Motor neuron (in vitro differentiated cells): ENCODE measurements at regions not wholly inside any gene's neighbourhood (a gene's known extent, or its start where the extent isn't known, plus 50 kb on each side); places are given as distances from the start of the nearest gene placed in this dataset.

Experiments used
- ATAC-seq, 8 experiments: fragments of 200-7000 bp; cut with Tn5 transposase; replicated peaks in 6 of 8; 2 replicates each; pipeline ENCODE4 v1.8.0; 2021; ENCODE audit warnings: mild to moderate bottlenecking in 8 of 8, moderate library complexity in 8 of 8
- H3K27ac ChIP-seq, 2 donors: fragments of 250-450 bp; sonication (Bioruptor Pico); 2 replicates each; pipeline ENCODE4 v1.9.0; 2021; ENCODE audit warnings: antibody characterized with exemption in 2 of 2, mild to moderate bottlenecking in 2 of 2, moderate library complexity in 1 of 2
- H3K4me1 ChIP-seq, 2 donors: fragments of 250-450 bp; sonication (Bioruptor Pico); replicated peaks in 1 of 2; 2 replicates each; pipeline ENCODE4 v1.6.1; 2021; ENCODE audit warnings: antibody characterized with exemption in 2 of 2, mild to moderate bottlenecking in 2 of 2, moderate library complexity in 1 of 2
- H3K4me3 ChIP-seq, 5 donors: fragments of 250-450 bp; sonication (Bioruptor Pico); 2 replicates each; pipeline ENCODE4 v1.9.0; 2021; ENCODE audit warnings: antibody characterized with exemption in 5 of 5, mild to moderate bottlenecking in 5 of 5, moderate library complexity in 4 of 5
- WGBS, 10 experiments: fragments of 450-650 bp; shearing (Covaris generic); methylation state at CpG; one replicate each; pipeline ENCODE4 v1.0.0; 2022; 5-methylcytosine and 5-hydroxymethylcytosine counted together
- in situ Hi-C, 9 experiments: fragments of 400-800 bp; cut with MboI; loops; one replicate each; pipeline ENCODE4 v1.15.0; 2021; ENCODE audit warnings: low sequenced_read_pairs in 9 of 9, low pct_unique_long_range_greater_than_20kb in 2 of 9; ENCODE audit not compliant: unreplicated experiment in 9 of 9

DNA sequence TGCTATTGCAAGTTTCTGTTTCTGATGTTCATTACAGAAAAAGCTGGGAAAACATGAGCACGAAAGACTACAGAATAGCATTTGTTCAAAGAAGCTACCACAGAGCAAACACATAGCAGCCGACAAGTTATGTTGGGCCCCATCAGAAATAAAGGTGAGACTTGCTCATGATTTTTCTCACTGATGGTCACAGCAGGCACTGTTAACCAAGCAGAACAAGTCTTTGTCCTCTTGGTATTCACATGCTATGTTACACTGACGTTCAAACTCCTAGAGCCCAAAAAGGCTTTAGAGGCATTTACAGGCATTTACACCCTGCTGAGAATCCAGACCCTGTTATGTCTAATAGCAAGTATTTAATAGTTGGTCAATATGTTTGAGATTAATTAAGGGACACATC, 235.0 kb upstream of the HNMT start:
- no peak for ATAC-seq
- in situ Hi-C loops: no loop called here
- Histone ChIP-seq H3K4me1 (no peaks in the 10 kb centered on the region), H3K27ac (no peak overlapping the region), H3K4me3 (no peak overlapping the region)
- WGBS, 10 experiments: 0 to 100% (median 52%) methylated on average over 1 to 3 of the region's 3 CpGs; no CpG with 5 or more reads in 1 of the 10 experiments

DNA sequence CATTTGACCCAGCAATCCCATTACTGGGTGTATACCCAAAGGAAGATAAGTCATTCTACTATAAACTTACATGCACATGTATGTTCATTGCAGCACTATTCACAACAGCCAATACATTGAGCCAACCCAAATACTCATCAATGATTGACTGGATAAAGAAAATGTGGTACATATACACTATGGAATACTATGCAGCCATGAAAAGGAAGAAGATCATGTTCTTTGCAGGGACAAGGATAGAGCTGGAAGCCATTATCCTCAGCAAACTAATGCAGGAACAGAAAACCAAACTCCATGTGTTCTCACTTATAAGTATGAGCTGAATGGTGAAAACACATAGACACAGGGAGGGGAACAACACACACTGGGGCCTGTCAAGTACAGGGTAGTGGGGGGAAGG, 226.7 kb upstream of the HNMT start:
- in situ Hi-C loops: no loop called here
- Histone ChIP-seq H3K27ac (no peak overlapping the region), H3K4me3 (no peak overlapping the region), H3K4me1 (peaks cover 0 to 2% of the 10 kb centered on the region in 2 donors)
- no peak for ATAC-seq

DNA sequence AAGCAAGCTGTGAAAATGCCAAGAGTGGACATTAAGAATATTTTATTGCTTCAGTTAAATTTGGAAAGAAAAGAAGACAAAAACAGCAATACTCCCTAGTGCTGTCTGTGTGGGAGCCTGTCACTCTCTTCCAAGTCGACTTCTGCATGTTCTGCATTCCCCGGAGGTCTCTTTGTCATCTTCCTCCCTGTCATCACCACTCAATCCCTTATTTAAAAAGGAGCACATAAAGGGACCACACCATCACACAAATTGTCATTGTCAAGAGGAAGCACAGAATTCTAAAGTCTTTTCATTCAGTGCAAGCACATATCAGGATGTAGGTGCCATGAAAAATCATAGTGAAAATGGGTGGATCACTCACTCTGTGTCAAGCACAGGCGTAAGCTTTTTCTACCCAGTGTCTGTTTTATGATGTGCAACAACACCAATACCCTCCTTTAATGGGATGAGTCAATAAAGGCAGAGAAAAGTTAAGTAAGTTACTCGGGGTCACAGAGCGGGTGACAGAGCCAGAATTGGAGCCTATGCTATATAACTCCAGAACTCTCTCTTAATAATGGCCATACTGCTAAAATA, 222.4 kb upstream of the HNMT start:
- peak in 1 of 8 experiments; percentile 27 for ATAC-seq

DNA sequence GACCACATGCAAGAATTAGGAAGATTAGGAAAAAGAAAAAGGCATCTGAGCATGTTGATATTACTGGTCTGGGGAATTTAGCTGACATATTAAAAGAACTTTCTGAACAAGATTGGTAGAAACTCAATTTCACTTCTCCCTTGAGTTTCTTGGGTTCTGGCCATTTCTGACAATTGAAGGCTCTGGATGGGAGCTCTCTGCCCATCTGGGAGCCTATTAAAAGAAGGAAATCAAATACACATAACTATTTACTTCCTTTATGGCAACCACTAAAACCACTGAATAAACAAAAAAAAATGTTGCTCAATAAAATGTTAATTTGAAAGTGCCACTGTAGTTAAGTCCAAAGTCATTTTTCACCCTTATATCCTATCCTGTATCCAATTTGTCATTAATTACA, 216.8 kb upstream of the HNMT start:
- ATAC-seq: peak in 2 of 8 experiments; percentile 33 to 69
- H3K4me1 ChIP-seq: peaks cover 0 to 2% of the 10 kb centered on the region in 2 donors

More for the DNA sequence above, 222.4 kb upstream of the HNMT start:
- no peak overlapping the region for H3K4me3 ChIP-seq
- H3K27ac ChIP-seq: no peak overlapping the region
- 0 to 60% (median 29%) methylated on average over 2 to 5 of the region's 5 CpGs; no CpG with 5 or more reads in 3 of the 10 experiments for WGBS, 10 experiments
- in situ Hi-C loops: no loop called here
- H3K4me1 ChIP-seq: peaks cover 0 to 3% of the 10 kb centered on the region in 2 donors

DNA sequence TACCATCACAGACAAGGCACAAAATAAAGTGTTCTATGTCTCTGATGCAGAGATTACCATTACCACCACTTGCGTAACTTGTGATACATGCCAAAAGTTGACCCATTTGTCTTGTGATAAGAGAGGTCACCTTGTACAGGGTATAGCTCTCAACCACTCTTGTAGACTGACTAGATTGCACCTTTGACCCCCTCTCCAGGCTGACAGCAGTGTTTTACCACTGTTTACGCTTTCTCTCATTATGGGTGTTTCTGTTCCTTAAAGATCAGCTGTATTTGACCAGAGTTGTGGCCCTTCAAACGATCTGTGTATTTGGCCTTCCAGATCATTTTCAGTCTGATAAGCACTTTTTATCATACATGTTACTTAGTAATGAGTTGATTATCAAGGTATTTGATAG, 215.7 kb upstream of the HNMT start:
- Histone ChIP-seq H3K27ac (no peak overlapping the region), H3K4me1 (no peaks in the 10 kb centered on the region), H3K4me3 (no peak overlapping the region)
- in situ Hi-C loops: no loop called here
- no peak for ATAC-seq
- WGBS, 10 experiments: 17 to 100% (median 84%) methylated on average over 1 to 3 of the region's 3 CpGs; no CpG with 5 or more reads in 2 of the 10 experiments

More for the DNA sequence above, 216.8 kb upstream of the HNMT start:
- H3K4me3 ChIP-seq: no peak overlapping the region
- no peak overlapping the region for H3K27ac ChIP-seq
- in situ Hi-C loops: no loop called here

DNA sequence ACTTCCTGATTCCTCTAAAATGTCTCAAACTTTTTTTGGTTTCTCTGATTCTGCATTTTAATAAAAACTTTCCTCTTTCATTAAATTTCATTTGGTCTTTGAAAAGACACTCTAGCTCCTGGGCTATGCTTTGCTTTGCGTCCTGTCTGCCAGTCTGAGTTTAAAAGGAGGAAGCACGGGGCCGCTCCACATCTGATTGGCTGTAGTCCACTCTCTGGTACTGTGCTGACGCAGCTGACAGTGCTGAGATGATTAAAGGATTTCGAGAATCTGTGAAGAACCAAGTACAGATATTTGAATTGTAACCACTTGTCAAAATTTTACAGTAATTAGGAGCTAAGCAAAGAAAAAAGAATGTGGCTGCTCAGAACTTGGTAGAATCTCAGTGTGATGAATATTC, 199.6 kb upstream of the HNMT start:
- WGBS, 10 experiments: 0 to 82% (median 37%) methylated on average over 2 to 5 of the region's 5 CpGs

DNA sequence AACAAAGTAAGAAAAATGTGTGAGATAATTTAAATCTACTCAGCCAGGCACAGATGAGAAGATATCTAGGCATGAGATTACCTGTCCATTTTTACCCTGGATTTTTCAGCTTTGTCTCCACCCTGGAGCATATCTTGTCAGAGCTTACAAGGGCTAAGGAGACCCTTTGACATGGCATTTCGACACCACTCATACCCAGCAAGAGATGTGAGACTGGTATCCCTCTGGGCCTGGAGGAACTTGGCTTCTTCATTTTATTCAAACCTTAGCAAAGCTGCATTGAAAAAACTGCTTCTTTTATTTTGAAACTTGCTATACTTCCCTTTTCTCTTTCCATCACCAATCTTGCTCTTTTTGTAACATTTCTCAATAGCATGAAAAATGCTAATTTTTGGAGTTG, 194.9 kb upstream of the HNMT start:
- H3K27ac ChIP-seq: no peak overlapping the region
- WGBS, 10 experiments: 0 to 75% (median 22%) methylated on average over 1 of the region's 1 CpG; no CpG with 5 or more reads in 3 of the 10 experiments

More for the DNA sequence above, 199.6 kb upstream of the HNMT start:
- in situ Hi-C loops: no loop called here
- H3K27ac ChIP-seq: no peak overlapping the region
- no peak overlapping the region for H3K4me3 ChIP-seq
- peak in 3 of 8 experiments; percentile 41 to 77 (median 71) for ATAC-seq
- H3K4me1 ChIP-seq: no peaks in the 10 kb centered on the region

DNA sequence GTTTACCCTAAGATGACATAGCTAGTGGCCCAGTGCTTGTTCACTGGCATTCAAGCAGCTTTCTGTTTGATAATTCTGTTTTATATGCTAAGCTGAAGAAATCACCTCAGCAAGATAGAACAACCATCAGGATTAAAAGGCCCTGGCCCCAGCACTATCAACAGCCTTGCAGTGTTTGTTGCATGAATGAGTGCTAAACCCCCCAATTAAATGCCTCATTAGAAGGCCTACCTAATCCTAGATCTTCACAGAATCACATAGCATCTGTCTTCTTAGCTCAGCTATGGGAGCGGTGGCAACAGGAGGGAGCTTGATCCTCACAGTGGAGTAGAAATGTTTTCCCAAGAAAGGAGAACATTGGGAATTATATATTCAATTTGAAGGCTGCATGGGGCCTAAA, 194.1 kb upstream of the HNMT start:
- Histone ChIP-seq H3K27ac (no peak overlapping the region), H3K4me1 (peaks cover 3 to 6% of the 10 kb centered on the region in 2 donors), H3K4me3 (no peak overlapping the region)
- in situ Hi-C loops: no loop called here
- WGBS, 10 experiments: 75 to 100% (median 86%) methylated on average over 1 of the region's 1 CpG; no CpG with 5 or more reads in 5 of the 10 experiments
- no peak for ATAC-seq

More for the DNA sequence above, 194.9 kb upstream of the HNMT start:
- H3K4me1 ChIP-seq: peaks cover 3 to 6% of the 10 kb centered on the region in 2 donors
- in situ Hi-C loops: no loop called here
- no peak overlapping the region for H3K4me3 ChIP-seq
- ATAC-seq: no peak

DNA sequence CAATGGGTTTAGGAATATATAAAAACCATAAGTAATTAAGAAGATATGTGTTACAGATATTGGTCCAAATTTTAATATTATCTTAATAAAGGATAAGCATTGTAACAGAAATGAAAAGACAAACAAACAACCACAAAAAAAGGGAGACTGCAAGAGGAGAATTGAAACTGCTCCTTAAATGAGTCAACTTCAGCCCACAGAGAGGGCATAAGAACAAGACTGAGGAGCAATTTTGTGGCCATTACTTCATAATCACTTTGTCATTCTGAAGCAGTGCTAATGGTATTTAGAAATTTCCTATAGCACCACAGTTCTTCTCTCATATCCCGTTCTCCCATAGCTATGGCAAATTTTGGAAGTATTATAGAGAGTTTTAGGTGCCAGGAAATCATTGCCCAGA, 193.2 kb upstream of the HNMT start:
- Histone ChIP-seq H3K4me1 (peaks cover 3 to 6% of the 10 kb centered on the region in 2 donors), H3K27ac (no peak overlapping the region), H3K4me3 (no peak overlapping the region)
- in situ Hi-C loops: no loop called here
- 0 to 100% (median 55%) methylated on average over 1 of the region's 1 CpG; no CpG with 5 or more reads in 6 of the 10 experiments for WGBS, 10 experiments
- ATAC-seq: no peak

DNA sequence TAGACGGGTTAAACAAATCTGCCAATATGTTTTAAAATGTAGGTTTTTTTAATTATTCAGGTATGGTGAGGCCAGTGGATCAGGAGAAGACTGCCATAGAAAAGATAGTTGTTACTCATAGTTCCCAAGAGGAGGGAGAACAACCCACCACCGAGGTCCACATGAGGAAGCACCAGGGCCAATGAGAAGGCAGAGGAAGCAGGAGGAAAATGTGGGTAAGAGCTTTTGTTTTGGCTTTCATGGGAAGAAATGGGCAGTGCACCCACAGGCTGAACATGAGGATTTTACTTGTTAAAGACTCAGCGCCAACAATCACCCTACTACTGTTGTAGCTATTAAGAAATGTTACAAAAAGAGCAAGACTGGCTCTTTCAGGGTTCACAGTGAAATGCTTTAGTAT, 191.8 kb upstream of the HNMT start:
- Histone ChIP-seq H3K4me1 (peaks cover 3 to 6% of the 10 kb centered on the region in 2 donors), H3K4me3 (no peak overlapping the region), H3K27ac (peak overlapping the region in 1 of 2 donors; percentile 41)
- WGBS, 10 experiments: 0 to 100% (median 72%) methylated on average over 1 to 3 of the region's 3 CpGs
- in situ Hi-C loops: no loop called here
- ATAC-seq: peak in 2 of 8 experiments; percentile 35 to 48

DNA sequence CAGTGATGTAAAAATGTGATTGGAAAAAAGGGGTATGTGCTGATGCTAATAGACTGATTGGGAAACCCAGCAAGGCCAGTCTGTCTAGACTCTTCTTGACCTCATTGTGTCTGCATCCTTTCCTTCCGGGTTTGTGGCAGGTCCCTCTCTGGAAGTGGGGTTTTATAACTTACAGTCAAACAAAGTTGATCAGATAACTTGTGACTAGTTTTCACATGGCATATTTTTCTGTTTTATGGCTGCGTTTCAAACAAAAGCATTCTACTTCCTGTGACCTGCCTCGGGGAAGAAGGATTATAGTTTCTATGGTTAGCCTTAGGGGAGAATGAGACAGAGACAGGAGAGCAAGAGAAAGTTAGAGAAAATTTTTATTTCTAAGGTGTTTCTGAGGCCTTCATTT, 188.7 kb upstream of the HNMT start:
- H3K4me1 ChIP-seq: peaks cover 3 to 6% of the 10 kb centered on the region in 2 donors
- WGBS, 10 experiments: 0 to 94% (median 72%) methylated on average over 1 to 3 of the region's 3 CpGs; no CpG with 5 or more reads in 1 of the 10 experiments
- in situ Hi-C loops: no loop called here
- H3K27ac ChIP-seq: no peak overlapping the region
- ATAC-seq: no peak
- H3K4me3 ChIP-seq: no peak overlapping the region

DNA sequence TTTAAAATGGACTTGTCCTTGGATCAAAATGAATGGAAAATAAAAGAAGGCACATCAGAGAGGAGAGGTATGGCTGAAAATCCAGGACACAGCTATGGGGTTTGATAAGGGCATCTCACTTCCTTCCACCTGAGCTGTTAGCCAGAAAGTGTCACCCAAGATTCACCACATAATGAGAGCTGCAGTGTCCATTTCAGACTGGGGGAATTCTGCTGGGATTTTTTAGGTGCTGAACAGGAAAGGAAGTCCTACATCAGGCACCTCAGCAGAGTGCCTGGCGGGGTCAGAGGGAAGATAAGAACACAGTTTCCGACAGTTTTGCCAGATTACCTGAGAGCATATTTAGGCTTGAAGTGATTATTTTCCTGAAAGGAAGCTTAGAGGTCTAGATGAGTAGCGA, 187.6 kb upstream of the HNMT start:
- no peak overlapping the region for H3K4me3 ChIP-seq
- no peak overlapping the region for H3K27ac ChIP-seq
- ATAC-seq: no peak
- H3K4me1 ChIP-seq: peaks cover 3 to 6% of the 10 kb centered on the region in 2 donors
- in situ Hi-C loops: no loop called here
- 0 to 100% (median 50%) methylated on average over 1 to 3 of the region's 3 CpGs; no CpG with 5 or more reads in 3 of the 10 experiments for WGBS, 10 experiments

DNA sequence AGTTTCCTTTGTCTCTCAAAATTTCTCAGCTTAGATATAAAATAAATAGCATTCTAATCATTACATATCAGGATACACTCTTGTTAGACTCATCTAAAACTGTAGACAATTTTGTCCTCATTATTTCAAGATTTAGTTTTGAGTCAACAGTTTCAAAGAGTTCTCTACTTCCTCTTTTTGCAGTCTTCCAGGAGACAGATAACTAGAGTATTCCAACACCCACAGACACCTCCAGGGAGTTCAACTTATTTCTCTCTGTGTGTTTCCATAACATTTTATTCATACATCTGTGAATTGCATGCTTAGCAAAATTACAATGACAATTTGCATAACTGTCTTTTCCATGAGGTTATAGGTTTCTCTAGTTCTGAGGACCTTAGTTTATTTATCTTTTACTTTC, 166.6 kb upstream of the HNMT start:
- ATAC-seq: peak in 2 of 8 experiments; percentile 30 to 89
- in situ Hi-C loops: no loop called here
- Histone ChIP-seq H3K27ac (no peak overlapping the region), H3K4me1 (no peaks in the 10 kb centered on the region), H3K4me3 (no peak overlapping the region)

DNA sequence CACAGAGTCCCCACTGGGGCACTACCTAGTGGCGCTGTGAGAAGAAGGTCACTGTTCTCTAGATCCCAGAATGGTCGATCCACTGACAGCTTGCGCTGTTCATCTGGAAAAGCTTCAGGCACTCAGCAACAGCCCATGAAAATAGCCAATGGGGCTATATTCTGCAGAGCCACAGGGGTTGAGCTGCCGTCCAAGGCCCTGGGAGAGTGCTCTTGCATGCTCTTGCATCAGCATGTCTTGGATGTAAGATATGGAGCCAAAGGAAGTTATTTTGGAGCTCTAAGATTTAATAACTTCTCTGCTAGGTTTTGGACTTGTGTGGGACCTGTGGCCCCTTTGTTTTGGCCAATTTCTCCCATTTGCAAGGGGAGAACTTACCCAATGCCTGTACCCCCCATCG, 164.7 kb upstream of the HNMT start:
- no peak overlapping the region for H3K4me3 ChIP-seq
- in situ Hi-C loops: no loop called here
- no peak for ATAC-seq
- WGBS, 10 experiments: 0 to 75% (median 58%) methylated on average over 1 to 5 of the region's 5 CpGs; no CpG with 5 or more reads in 3 of the 10 experiments
- no peak overlapping the region for H3K27ac ChIP-seq
- no peaks in the 10 kb centered on the region for H3K4me1 ChIP-seq
